Heart right ventricle (tissue), 16 donors: ENCODE measurements at regions not wholly inside any gene's neighbourhood (a gene's known extent, or its start where the extent isn't known, plus 50 kb on each side); places are given as distances from the start of the nearest gene placed in this dataset.

Experiments
- ATAC-seq, 8 donors: fragments of 200-7000 bp; cut with Tn5 transposase; one replicate each; pipeline ENCODE4 v1.9.1; 2020; ENCODE audit warnings: mild to moderate bottlenecking in 8 of 8, moderate library complexity in 8 of 8, moderate number of reproducible peaks in 1 of 8
- DNase-seq, 2 donors: peaks; one replicate each; pipeline ENCODE4 v3.0.0-alpha.2; 2020
- H3K27ac ChIP-seq, 10 donors: fragments of 200-600 bp; sonication (generic) in 2 of 10; one replicate each; pipeline versions ENCODE4 v1.5.0 to v1.8.0; 2020 to 2022; ENCODE audit warnings: mild to moderate bottlenecking in 3 of 10
- H3K27me3 ChIP-seq, 7 donors: fragments of 200-600 bp; one replicate each; pipeline ENCODE4 v1.8.0; 2021 to 2022; ENCODE audit warnings: mild to moderate bottlenecking in 2 of 7
- H3K36me3 ChIP-seq, 9 donors: fragments of 200-600 bp; sonication (generic) in 1 of 9; one replicate each; pipeline versions ENCODE4 v1.5.0 to v1.8.0; 2020 to 2022; ENCODE audit warnings: mild to moderate bottlenecking in 2 of 9
- H3K4me1 ChIP-seq, 9 donors: fragments of 200-600 bp; sonication (generic) in 1 of 9; one replicate each; pipeline versions ENCODE4 v1.5.0 to v1.8.0; 2020 to 2022; ENCODE audit warnings: mild to moderate bottlenecking in 4 of 9
- H3K4me3 ChIP-seq, 10 donors: fragments of 200-600 bp; sonication (generic) in 2 of 10; one replicate each; pipeline versions ENCODE4 v1.5.0 to v1.8.0; 2020 to 2022; ENCODE audit warnings: mild to moderate bottlenecking in 7 of 10, moderate library complexity in 2 of 10
- H3K9me3 ChIP-seq, 11 donors: fragments of 200-600 bp in 10 of 11; sonication (generic) in 2 of 11; one replicate each; pipeline versions ENCODE4 v1.5.0 to v1.8.0; 2013 to 2022; ENCODE audit warnings: mild to moderate bottlenecking in 2 of 11, control low read depth in 1 of 11, moderate library complexity in 1 of 11
- WGBS, 2 donors: extraction: QIAGEN DNeasy Blood & Tissue Kit; methylation state at CpG; one replicate each; pipeline ENCODE4 v1.1.7; 2013; ENCODE audit warnings: inconsistent platforms in 1 of 2; 5-methylcytosine and 5-hydroxymethylcytosine counted together
- intact Hi-C, 10 donors: fragments of 100-400 bp; cut with DNase I; formaldehyde crosslinking; loops; one replicate each; pipeline versions ENCODE4 v1.11.1 to v1.14.2; 2022
- TF ChIP-seq, protein P1 (sequence below), 9 donors: fragments of 200-600 bp; sonication (generic) in 2 of 9; IDR thresholded peaks; one replicate each; pipeline versions ENCODE4 v1.5.0 to v1.8.0; 2021 to 2022; ENCODE audit warnings: antibody characterized with exemption in 9 of 9, mild to moderate bottlenecking in 5 of 9, moderate library complexity in 1 of 9
- donor health status: Arrhythmogenic right ventricular cardiomyopathy.
- donor health status: ischemic (EF 13 %, LVEDD 7.1; RV severe dilation, severe dysfunction).
- donor health status: healthy with polysubstance abuse.
- donor health status: DM: no; HTN: yes; CAD: no.
- donor health status: DM: no; HTN: no; CAD: no.
- donor health status: ischemic (EF 25% LVEDD 6.9; RV normal size, moderate dysfunction).
- donor health status: ischemic (EF 25% LVEDD 5.7; RV mildly dilated, moderate dysfunction).
- donor health status: healthy.
- donor health status: DM: yes; HTN: yes; CAD: no.
- donor health status: Ischemic cardiomyopathy.
- donor health status: ischemic (EF 35%, LVEDD 5.7; RV mildly dilated, moderate dysfunction).
- donor health status: nonischemic (EF 11% LVEDD 7.7; RV severe dilation, severe dysfunction).
- donor health status: DM: yes; HTN: yes; CAD: no.
- donor health status: PGD.
- donor health status: ischemic (EF 29% LVEDD 5.4; RV normal size, mild dysfunction).
- donor health status: nonischemic (EF 23%, LVEDD 6.1; RV moderate dilation, normal function).

- H3K9me3 ChIP-seq: no peaks in the 10 kb centered on the region
- WGBS, 2 donors: 38 to 50% methylated on average over 12 of the region's 12 CpGs
- peak in 2 of 8 donors; percentile 42 to 55 for ATAC-seq
- no peaks in the 10 kb centered on the region for H3K27me3 ChIP-seq
- no peak overlapping the region for H3K4me3 ChIP-seq
- H3K4me1 ChIP-seq: peaks cover 0 to 18% (median 12%) of the 10 kb centered on the region in 9 donors
- H3K36me3 ChIP-seq: no peaks in the 10 kb centered on the region
- DNase-seq: peak in 1 of 2 donors; percentile 10
- TF ChIP-seq, protein P1, sequence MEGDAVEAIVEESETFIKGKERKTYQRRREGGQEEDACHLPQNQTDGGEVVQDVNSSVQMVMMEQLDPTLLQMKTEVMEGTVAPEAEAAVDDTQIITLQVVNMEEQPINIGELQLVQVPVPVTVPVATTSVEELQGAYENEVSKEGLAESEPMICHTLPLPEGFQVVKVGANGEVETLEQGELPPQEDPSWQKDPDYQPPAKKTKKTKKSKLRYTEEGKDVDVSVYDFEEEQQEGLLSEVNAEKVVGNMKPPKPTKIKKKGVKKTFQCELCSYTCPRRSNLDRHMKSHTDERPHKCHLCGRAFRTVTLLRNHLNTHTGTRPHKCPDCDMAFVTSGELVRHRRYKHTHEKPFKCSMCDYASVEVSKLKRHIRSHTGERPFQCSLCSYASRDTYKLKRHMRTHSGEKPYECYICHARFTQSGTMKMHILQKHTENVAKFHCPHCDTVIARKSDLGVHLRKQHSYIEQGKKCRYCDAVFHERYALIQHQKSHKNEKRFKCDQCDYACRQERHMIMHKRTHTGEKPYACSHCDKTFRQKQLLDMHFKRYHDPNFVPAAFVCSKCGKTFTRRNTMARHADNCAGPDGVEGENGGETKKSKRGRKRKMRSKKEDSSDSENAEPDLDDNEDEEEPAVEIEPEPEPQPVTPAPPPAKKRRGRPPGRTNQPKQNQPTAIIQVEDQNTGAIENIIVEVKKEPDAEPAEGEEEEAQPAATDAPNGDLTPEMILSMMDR (IDR thresholded peaks at IDR 0.05): no peak
- peak overlapping the region in 3 of 10 donors; percentile 10 to 52 (median 42) for H3K27ac ChIP-seq
- intact Hi-C loops: no loop called here
Observed at GRCh38 chr13:34153428-34154180, 335.7 kb downstream of the RFC3 start.

DNA sequence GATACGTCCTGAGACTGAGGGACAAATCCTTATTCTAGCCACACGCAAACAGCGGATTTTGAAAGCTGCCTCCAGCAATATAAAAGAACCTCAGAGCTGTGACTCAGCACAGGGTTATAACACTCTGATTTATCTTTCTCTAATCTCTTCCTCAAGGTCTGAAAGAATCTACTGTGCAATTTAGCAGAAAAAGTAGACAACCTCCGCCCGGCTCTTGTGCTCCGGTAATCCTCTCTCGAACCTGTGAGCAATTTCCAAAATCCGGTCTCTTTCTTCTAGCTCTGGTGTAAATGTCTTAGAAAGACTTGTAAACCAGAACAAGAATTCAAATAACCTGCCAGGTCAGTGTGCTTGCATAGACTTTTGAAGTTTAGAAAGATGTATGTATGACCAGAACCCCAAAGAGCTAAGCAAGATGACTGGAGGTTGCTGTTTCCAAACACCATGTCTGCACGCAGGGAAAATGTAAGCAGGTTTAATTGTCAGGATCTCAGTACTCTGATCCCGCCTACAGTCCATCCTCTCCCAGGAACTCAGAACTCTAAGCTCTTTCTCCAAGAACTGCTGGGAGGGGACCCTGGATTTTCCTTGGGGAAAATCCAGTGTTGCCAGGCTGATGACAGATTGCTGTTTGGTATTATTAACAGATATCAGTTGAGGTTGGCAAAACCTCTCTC lies 338.1 kb downstream of the RFC3 start:
- H3K4me1 ChIP-seq: peaks cover 0 to 18% (median 12%) of the 10 kb centered on the region in 9 donors
- WGBS, 2 donors: 89 to 92% methylated on average over 10 of the region's 10 CpGs

GRCh38 chr13:34156841-34157365 lies 339.0 kb downstream of the RFC3 start:
- peak; percentile 43 to 98 (median 92) for ATAC-seq
- Histone ChIP-seq H3K36me3 (no peaks in the 10 kb centered on the region), H3K9me3 (no peaks in the 10 kb centered on the region), H3K27ac (peak overlapping the region in 2 of 10 donors; percentile 36 to 51), H3K4me3 (no peak overlapping the region), H3K4me1 (peaks cover 0 to 24% (median 17%) of the 10 kb centered on the region in 9 donors), H3K27me3 (no peaks in the 10 kb centered on the region)
- DNase-seq: peak; percentile 18 to 48
- TF ChIP-seq, protein P1 (IDR thresholded peaks at IDR 0.05): no peak
- 39 to 50% methylated on average over 12 of the region's 12 CpGs for WGBS, 2 donors
- intact Hi-C loops: loop anchor here in 1 of 10 donors (5.0 kb wide), 1 partner anchor 1910 kb away; no protein-coding TSS in a partner anchor

More for the DNA sequence above, 338.1 kb downstream of the RFC3 start:
- ATAC-seq: no peak
- Histone ChIP-seq H3K36me3 (no peaks in the 10 kb centered on the region), H3K9me3 (no peaks in the 10 kb centered on the region), H3K4me3 (no peak overlapping the region), H3K27me3 (no peaks in the 10 kb centered on the region), H3K27ac (peak overlapping the region in 1 of 10 donors; percentile 51)
- intact Hi-C loops: loop anchor here in 1 of 10 donors (5.0 kb wide), 1 partner anchor 1909 kb away; no protein-coding TSS in a partner anchor
- TF ChIP-seq, protein P1 (IDR thresholded peaks at IDR 0.05): no peak
- no peak for DNase-seq

- Histone ChIP-seq H3K27ac (no peak overlapping the region), H3K4me1 (peaks cover 0 to 40% (median 33%) of the 10 kb centered on the region in 9 donors), H3K9me3 (no peaks in the 10 kb centered on the region), H3K4me3 (no peak overlapping the region), H3K27me3 (no peaks in the 10 kb centered on the region), H3K36me3 (no peaks in the 10 kb centered on the region)
- no peak for DNase-seq
- WGBS, 2 donors: 94 to 97% methylated on average over 3 of the region's 3 CpGs
- TF ChIP-seq, protein P1 (IDR thresholded peaks at IDR 0.05): no peak
- intact Hi-C loops: loop anchor here in 1 of 10 donors (5.0 to 10.0 kb wide), 2 partner anchors 585 to 1913 kb away; no protein-coding TSS in a partner anchor
- no peak for ATAC-seq
Observed at GRCh38 chr13:34159946-34160345, 342.0 kb downstream of the RFC3 start.
